GM20000 (cell line): ENCODE measurements at regions not wholly inside any gene's neighbourhood (a gene's known extent, or its start where the extent isn't known, plus 50 kb on each side); places are given as distances from the start of the nearest gene placed in this dataset.
A peak's percentile ranks its signal among the peaks of the same experiment; 100 is the strongest.

ENCODE experiments used
- DNase-seq: peaks from one replicate; pipeline ENCODE4 v3.0.0; 2012; ENCODE audit warnings: low spot score
- TF ChIP-seq, protein P1 (sequence below): IDR thresholded peaks from 2 replicates; pipeline ENCODE4 v1.5.1; 2012; ENCODE audit warnings: mild to moderate bottlenecking, control low read depth; ENCODE audit errors: extremely low read depth, missing control alignments

DNA sequence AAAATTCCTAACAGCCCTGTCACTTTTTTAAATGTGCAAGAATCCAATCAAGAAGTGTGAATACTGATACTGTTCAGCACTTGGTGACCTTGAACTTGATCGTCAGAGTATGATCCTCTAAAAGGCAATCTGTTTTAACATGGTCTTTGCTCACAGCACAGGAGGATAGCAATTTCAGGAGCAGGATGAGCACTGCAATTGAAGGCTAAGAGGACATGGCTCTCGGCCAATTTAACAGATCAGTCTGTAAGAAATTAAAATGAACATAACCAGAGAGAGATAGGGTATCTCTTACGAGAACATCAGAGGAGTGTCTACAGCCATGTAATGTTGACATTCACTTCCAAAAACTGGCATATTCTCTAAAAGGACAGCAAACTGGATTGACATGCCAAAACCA lies 243.1 kb downstream of the LTN1 start:
- TF ChIP-seq, protein P1, sequence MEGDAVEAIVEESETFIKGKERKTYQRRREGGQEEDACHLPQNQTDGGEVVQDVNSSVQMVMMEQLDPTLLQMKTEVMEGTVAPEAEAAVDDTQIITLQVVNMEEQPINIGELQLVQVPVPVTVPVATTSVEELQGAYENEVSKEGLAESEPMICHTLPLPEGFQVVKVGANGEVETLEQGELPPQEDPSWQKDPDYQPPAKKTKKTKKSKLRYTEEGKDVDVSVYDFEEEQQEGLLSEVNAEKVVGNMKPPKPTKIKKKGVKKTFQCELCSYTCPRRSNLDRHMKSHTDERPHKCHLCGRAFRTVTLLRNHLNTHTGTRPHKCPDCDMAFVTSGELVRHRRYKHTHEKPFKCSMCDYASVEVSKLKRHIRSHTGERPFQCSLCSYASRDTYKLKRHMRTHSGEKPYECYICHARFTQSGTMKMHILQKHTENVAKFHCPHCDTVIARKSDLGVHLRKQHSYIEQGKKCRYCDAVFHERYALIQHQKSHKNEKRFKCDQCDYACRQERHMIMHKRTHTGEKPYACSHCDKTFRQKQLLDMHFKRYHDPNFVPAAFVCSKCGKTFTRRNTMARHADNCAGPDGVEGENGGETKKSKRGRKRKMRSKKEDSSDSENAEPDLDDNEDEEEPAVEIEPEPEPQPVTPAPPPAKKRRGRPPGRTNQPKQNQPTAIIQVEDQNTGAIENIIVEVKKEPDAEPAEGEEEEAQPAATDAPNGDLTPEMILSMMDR = no peak

DNA sequence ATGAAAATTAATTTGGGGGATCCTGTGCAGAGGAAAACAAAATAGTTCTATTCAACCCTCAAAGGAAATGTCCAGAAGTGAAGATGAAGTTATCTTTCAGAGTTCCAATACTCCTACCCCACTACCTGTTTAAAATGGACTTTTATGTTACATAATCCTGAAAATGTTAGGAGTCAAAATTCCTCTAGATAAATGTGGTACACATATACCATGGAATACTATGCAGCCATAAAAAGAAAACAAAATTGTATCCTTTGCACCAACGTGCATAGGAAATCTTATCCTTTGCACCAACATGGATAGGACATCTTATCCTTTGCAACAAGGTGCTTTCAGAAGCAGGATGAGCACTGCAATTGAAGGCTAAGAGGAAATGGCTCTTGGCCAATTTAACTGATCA lies 245.2 kb downstream of the LTN1 start:
- no peak for DNase-seq
- TF ChIP-seq, protein P1 = no peak

More for the DNA sequence above, 243.1 kb downstream of the LTN1 start:
- DNase-seq = no peak

DNA sequence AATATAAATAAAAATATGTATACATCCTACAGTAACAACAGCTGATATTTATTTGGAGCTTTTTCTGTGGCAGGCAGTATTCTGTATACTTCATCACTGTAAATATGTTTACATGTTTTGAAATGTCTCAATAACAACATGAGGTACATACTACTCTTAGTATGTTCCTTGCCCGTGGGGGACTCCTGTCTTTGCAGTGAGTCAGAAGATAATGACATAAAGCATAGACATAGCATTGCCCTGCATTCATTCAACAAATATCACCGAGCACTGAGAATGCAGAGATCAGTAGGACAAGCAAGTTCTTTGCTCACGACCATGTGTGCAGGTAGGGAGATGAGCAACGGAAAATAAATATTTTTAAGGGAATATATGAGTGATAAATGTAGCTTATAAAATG lies 246.5 kb downstream of the LTN1 start:
- TF ChIP-seq, protein P1 = no peak
- DNase-seq = no peak

DNA sequence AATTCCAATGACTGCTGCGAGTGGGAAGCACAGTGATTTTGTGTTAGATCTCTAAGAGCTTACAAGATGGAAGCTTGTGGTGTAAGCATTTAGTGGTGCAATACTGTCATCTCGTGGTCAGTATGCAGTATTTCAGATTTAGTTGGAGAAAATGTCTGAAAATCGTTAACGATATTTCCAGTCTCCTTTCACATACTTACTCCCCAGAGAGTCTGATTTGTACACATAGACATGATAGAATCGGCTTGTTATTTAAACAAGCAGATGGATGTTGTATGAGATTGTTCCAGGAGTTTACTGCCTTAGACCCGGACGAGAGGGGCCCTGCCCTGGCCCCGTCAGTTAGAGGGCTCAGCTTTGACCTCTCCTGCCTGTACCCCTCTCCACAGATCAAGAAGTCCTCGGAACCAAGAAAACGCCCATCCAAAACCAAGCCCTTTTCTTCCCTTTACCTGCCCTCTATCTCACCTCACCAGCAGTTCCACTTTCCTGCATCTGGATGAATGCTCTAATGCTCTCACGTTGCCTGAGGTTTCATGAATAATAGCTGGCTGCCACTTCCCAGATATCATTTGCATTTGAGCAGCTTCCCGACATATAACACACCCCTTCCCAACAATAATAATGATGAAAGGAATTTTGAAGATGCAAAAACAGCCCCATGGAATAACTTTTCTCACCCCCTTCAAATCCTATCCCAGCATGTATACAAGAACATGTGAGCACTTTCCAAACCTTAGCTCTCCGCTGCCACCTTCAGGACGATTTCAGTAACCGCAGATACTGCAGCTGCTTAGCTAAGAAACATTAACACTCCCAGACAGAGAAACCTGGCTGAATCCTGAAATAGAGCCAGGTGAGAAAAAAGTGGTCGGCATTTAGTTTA lies 247.3 kb downstream of the LTN1 start:
- TF ChIP-seq, protein P1 = peak; percentile 74
- peak; percentile 59 for DNase-seq

DNA sequence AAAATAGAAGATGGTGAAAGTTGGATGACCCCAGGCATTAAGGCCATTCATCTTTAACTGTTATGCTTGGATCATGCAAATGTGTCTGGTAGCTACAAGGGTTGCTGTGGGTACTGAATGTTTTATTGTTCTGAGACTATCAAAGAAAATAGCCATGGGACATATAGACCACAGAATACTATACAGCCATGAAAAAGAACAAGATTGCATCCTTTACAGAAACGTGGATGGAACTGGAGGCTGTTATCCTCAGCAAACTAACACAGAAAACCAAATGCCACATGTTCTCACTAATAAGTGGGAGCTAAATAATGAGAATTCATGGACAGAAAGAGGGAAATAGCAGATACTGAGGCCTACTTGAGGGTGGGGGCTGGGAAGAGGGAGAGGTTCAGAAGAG lies 249.0 kb downstream of the LTN1 start:
- no peak for DNase-seq
- TF ChIP-seq, protein P1 = no peak

DNA sequence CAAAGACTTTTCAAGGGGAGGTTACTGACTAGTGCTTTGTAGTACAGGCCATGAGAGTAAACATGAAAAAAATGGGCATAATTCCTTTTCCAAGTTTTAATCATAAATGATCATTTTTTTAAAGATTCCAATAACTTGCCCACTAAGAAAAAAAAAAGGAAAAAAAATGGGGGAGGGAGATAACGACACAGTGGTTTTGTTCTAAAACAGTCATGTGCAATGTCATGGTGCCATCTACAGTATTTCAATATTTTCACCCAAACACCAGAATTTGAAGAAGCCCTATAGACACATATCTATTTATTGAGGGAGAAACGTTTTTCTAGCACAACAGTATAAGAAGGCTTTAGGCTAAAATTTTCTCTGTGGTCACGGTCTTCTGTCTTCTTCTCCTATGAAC lies 250.2 kb downstream of the LTN1 start:
- TF ChIP-seq, protein P1 = no peak
- DNase-seq = no peak

DNA sequence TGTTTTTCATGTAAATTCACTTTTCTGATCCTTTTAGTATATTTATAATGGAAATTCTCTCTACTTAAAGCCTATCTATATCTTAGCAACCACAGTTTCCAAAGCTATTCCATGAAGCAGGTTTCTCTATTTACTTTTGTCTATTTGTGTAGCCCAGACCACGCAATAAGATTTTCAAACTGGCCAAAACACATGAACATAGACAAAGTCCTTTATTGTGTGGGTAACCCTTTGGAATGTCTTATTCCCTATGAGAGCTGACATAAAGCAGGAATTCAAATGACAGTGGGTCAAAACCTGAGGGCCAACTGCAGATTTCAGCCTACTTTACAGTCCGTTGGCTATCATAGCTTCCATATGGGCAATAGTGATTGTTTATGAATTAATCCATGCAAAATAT lies 252.6 kb downstream of the LTN1 start:
- TF ChIP-seq, protein P1 = no peak

More for the DNA sequence above, 252.6 kb downstream of the LTN1 start:
- no peak for DNase-seq
